ENCODE measurements at regions not wholly inside any gene's neighbourhood (a gene's known extent, or its start where the extent isn't known, plus 50 kb on each side); places are given as distances from the start of the nearest gene placed in this dataset.

- no peaks in the 10 kb centered on the region for H3K79me2 ChIP-seq (ENCODE audit: control insufficient read depth, insufficient read depth, low read length)
- FAIRE-seq (no peak), ATAC-seq (no peak), DNase-seq (ENCODE audit: low read depth, low spot score) (no peak)
- no peaks in the 10 kb centered on the region for H3K36me3 ChIP-seq (ENCODE audit: control insufficient read depth in 2 of 2, insufficient read depth in 2 of 2, low read length in 1 of 2)
- no peak overlapping the region for H3K4me2 ChIP-seq (ENCODE audit: control insufficient read depth, insufficient read depth)
- H3K4me3 ChIP-seq = no peak overlapping the region
- TF ChIP-seq SMAD1 (IDR thresholded peaks at IDR 0.05; ENCODE audit: low read depth, partially characterized antibody) = no peak
- TF ChIP-seq EGR1 (IDR thresholded peaks at IDR 0.05; ENCODE audit: borderline replicate concordance in 1 of 2, low read depth in 2 of 2, low read length in 2 of 2) = no peak
- SMC1A ChIA-PET (ENCODE audit: uncharacterized antibody, unreplicated experiment) = no interaction called here
- in situ Hi-C loops (cut with MboI) = no loop called here
- H2AFZ ChIP-seq (ENCODE audit: control insufficient read depth, low read depth, low read length) = no peak overlapping the region
- POLR2A ChIA-PET = no interaction called here
- intact Hi-C loops (cut with micrococcal nuclease; ENCODE audit: unreplicated experiment) = loop anchor here (5.0 kb wide), 1 partner anchor 48 kb away; no protein-coding TSS in a partner anchor
- RAD21 ChIA-PET (ENCODE audit: unreplicated experiment) = no interaction called here
- 37% methylated on average over 5 of the region's 5 CpGs for WGBS (ENCODE audit: insufficient coverage, insufficient replicate concordance, low lambda C conversion rate, missing lambda C conversion rate)
- H3K27me3 ChIP-seq (replicated peaks in 1 of 2; ENCODE audit: control insufficient read depth in 2 of 2, insufficient read depth in 2 of 2, low read length in 1 of 2) = no peaks in the 10 kb centered on the region
- no peaks in the 10 kb centered on the region for H3K4me1 ChIP-seq (ENCODE audit: control insufficient read depth, insufficient read depth, low read length)
- no peak overlapping the region for H3K9ac ChIP-seq (ENCODE audit: control insufficient read depth, insufficient read depth, low read length)
- CTCF ChIA-PET = no interaction called here
- no peak overlapping the region for H3K27ac ChIP-seq (ENCODE audit: control insufficient read depth, insufficient read depth)
- H3K9me3 ChIP-seq (replicated peaks; ENCODE audit: control insufficient read depth, insufficient read depth, low read length) = no peaks in the 10 kb centered on the region
- no TSS peak for BruUV-seq (replicated peaks)
- no peaks in the 10 kb centered on the region for H4K20me1 ChIP-seq (ENCODE audit: control insufficient read depth, insufficient read depth)
Observed at GRCh38 chr21:22364163-22364562, 1366.0 kb downstream of the NCAM2 start.

GRCh38 chr21:22374218-22374969, 1376.2 kb downstream of the NCAM2 start:
- RAD21 ChIA-PET (ENCODE audit: unreplicated experiment) = no interaction called here
- H4K20me1 ChIP-seq (ENCODE audit: control insufficient read depth, insufficient read depth) = no peaks in the 10 kb centered on the region
- H3K27ac ChIP-seq (ENCODE audit: control insufficient read depth, insufficient read depth) = no peak overlapping the region
- SMC1A ChIA-PET (ENCODE audit: uncharacterized antibody, unreplicated experiment) = no interaction called here
- H3K4me3 ChIP-seq = no peak overlapping the region
- H3K9me3 ChIP-seq (replicated peaks; ENCODE audit: control insufficient read depth, insufficient read depth, low read length) = no peaks in the 10 kb centered on the region
- POLR2A ChIA-PET = no interaction called here
- 4% methylated on average over 7 of the region's 7 CpGs for WGBS (ENCODE audit: insufficient coverage, insufficient replicate concordance, low lambda C conversion rate, missing lambda C conversion rate)
- intact Hi-C loops (cut with micrococcal nuclease; ENCODE audit: unreplicated experiment) (no loop called here), in situ Hi-C loops (cut with MboI) (no loop called here)
- CTCF ChIA-PET = no interaction called here
- H3K36me3 ChIP-seq (ENCODE audit: control insufficient read depth in 2 of 2, insufficient read depth in 2 of 2, low read length in 1 of 2) = no peaks in the 10 kb centered on the region
- no peaks in the 10 kb centered on the region for H3K79me2 ChIP-seq (ENCODE audit: control insufficient read depth, insufficient read depth, low read length)
- FAIRE-seq = no peak
- no peaks in the 10 kb centered on the region for H3K27me3 ChIP-seq (replicated peaks in 1 of 2; ENCODE audit: control insufficient read depth in 2 of 2, insufficient read depth in 2 of 2, low read length in 1 of 2)
- no peak overlapping the region for H2AFZ ChIP-seq (ENCODE audit: control insufficient read depth, low read depth, low read length)
- no TSS peak for BruUV-seq (replicated peaks)
- no peaks in the 10 kb centered on the region for H3K4me1 ChIP-seq (ENCODE audit: control insufficient read depth, insufficient read depth, low read length)
- ATAC-seq = no peak
- DNase-seq (ENCODE audit: low read depth, low spot score) = no peak
- H3K9ac ChIP-seq (ENCODE audit: control insufficient read depth, insufficient read depth, low read length) = no peak overlapping the region
- H3K4me2 ChIP-seq (ENCODE audit: control insufficient read depth, insufficient read depth) = no peak overlapping the region
- TF ChIP-seq REST (IDR thresholded peaks at IDR 0.05; ENCODE audit: low read depth, low read length) (no peak), EED (IDR thresholded peaks at IDR 0.05; ENCODE audit: low read depth) (no peak), MYC (IDR thresholded peaks at IDR 0.05; ENCODE audit: insufficient read depth, insufficient read length, insufficient replicate concordance, low read length, severe bottlenecking) (no peak), NR2C1 (IDR thresholded peaks at IDR 0.05) (no peak), CTCF (IDR thresholded peaks at IDR 0.05 in 2 of 3, conservative IDR thresholded peaks at IDR 0.05 in 1 of 3; ENCODE audit: control insufficient read depth in 2 of 3, extremely low read depth in 1 of 3, insufficient read depth in 1 of 3, low read depth in 3 of 3, low read length in 3 of 3) (no peak)
